H1 (cell line): ENCODE measurements at regions not wholly inside any gene's neighbourhood (a gene's known extent, or its start where the extent isn't known, plus 50 kb on each side); places are given as distances from the start of the nearest gene placed in this dataset.

Source experiments
- CTCF ChIA-PET: fragments of 300-600 bp; sonication (Branson Sonifier 250); formaldehyde crosslinking; loops from one replicate; lab custom pipeline; 2021; ENCODE audit not compliant: partially characterized antibody; lab: Charles Lee
- POLR2A ChIA-PET: fragments of 300-600 bp; sonication (Branson Sonifier 250); formaldehyde crosslinking; loops from one replicate; lab custom pipeline; 2021; ENCODE audit warnings: inconsistent platforms; ENCODE audit not compliant: partially characterized antibody; lab: Charles Lee
- DNase-seq, 2 experiments: peaks; one replicate each; pipeline versions ENCODE4 v3.0.0 to v3.0.0-alpha.2; 2010 to 2022; ENCODE audit warnings: low spot score in 2 of 2, low read depth in 1 of 2, mixed read lengths in 1 of 2
- FAIRE-seq: peaks from 2 replicates; lab custom pipeline; 2011; peaks lifted over from hg19 to GRCh38; lab: Jason Lieb, UNC
- H2AFZ ChIP-seq: 2 replicates; pipeline ENCODE4 v1.8.1; 2012; ENCODE audit warnings: low read length, inconsistent platforms
- H2AK5ac ChIP-seq: 2 replicates; pipeline ENCODE4 v1.6.1; 2013; ENCODE audit warnings: low read depth, low read length
- H2BK120ac ChIP-seq: replicated peaks from 2 replicates; pipeline ENCODE3; 2013; ENCODE audit warnings: low read depth, low read length, inconsistent platforms
- H2BK12ac ChIP-seq: 2 replicates; pipeline ENCODE4 v1.6.1; 2013; ENCODE audit warnings: low read depth, low read length
- H2BK15ac ChIP-seq: 2 replicates; pipeline ENCODE4 v1.6.1; 2013; ENCODE audit warnings: low read length
- H2BK20ac ChIP-seq: 2 replicates; pipeline ENCODE4 v1.6.1; 2013; ENCODE audit warnings: low read length
- H2BK5ac ChIP-seq: 2 replicates; pipeline ENCODE4 v1.6.1; 2013; ENCODE audit warnings: low read depth, low read length
- H3K14ac ChIP-seq: 2 replicates; pipeline ENCODE4 v1.6.1; 2013; ENCODE audit warnings: inconsistent platforms; ENCODE audit not compliant: insufficient read length
- H3K18ac ChIP-seq: 2 replicates; pipeline ENCODE4 v1.6.1; 2013; ENCODE audit warnings: low read length; ENCODE audit errors: extremely low read depth
- H3K23ac ChIP-seq: 2 replicates; pipeline ENCODE4 v1.6.1; 2013; ENCODE audit warnings: inconsistent platforms; ENCODE audit not compliant: insufficient read length
- H3K23me2 ChIP-seq: 2 replicates; pipeline ENCODE4 v1.6.1; 2013; ENCODE audit warnings: low read depth, low read length
- H3K27ac ChIP-seq: 2 replicates; pipeline ENCODE4 v1.6.1; 2011; ENCODE audit warnings: low read depth, low read length, inconsistent platforms
- H3K27me3 ChIP-seq, 4 experiments: replicated peaks in 1 of 4; 1 replicate in 1 of 4; 2 replicates in 3 of 4; pipeline versions ENCODE4 v1.6.1 to v1.8.1; 2011 to 2013; ENCODE audit warnings: low read length in 3 of 4, mild to moderate bottlenecking in 3 of 4, inconsistent platforms in 2 of 4, mixed read lengths in 2 of 4, moderate library complexity in 1 of 4; ENCODE audit not compliant: control insufficient read depth in 3 of 4, insufficient read depth in 3 of 4; ENCODE audit errors: extremely low read depth in 1 of 4
- H3K36me3 ChIP-seq, 4 experiments: 2 replicates each; pipeline versions ENCODE4 v1.6.1 to v1.8.1; 2011 to 2013; ENCODE audit warnings: mild to moderate bottlenecking in 4 of 4, low read length in 3 of 4, moderate library complexity in 2 of 4, control low read depth in 1 of 4, inconsistent platforms in 1 of 4; ENCODE audit not compliant: insufficient read depth in 4 of 4, control insufficient read depth in 2 of 4
- H3K4ac ChIP-seq: replicated peaks from 2 replicates; pipeline ENCODE3; 2013; ENCODE audit warnings: low read length, low read depth, mixed read lengths, inconsistent platforms; ENCODE audit not compliant: insufficient read length
- H3K4me1 ChIP-seq, 4 experiments: replicated peaks in 1 of 4; 1 replicate in 1 of 4; 2 replicates in 3 of 4; pipeline versions ENCODE4 v1.6.1 to v1.8.1; 2011 to 2013; ENCODE audit warnings: low read length in 3 of 4, inconsistent platforms in 2 of 4, mixed read lengths in 1 of 4; ENCODE audit not compliant: insufficient read depth in 4 of 4, control insufficient read depth in 3 of 4
- H3K4me2 ChIP-seq, 2 experiments: 2 replicates each; pipeline versions ENCODE4 v1.6.1 to v1.8.1; 2011 to 2013; ENCODE audit warnings: low read depth in 2 of 2, low read length in 2 of 2, control low read depth in 1 of 2, inconsistent platforms in 1 of 2, mild to moderate bottlenecking in 1 of 2; ENCODE audit not compliant: insufficient read depth in 1 of 2
- H3K4me3 ChIP-seq, 4 experiments: fragments of 200-600, 300-600 bp in 1 of 4; sonication (generic), shearing (Covaris generic), sonication (Bioruptor Twin) in 1 of 4; 2 replicates each; pipeline versions ENCODE4 v1.5.1 to v1.8.1; 2011 to 2016; ENCODE audit warnings: low read length in 4 of 4, low read depth in 3 of 4, control low read depth in 2 of 4, inconsistent platforms in 2 of 4, mild to moderate bottlenecking in 2 of 4, mixed read lengths in 1 of 4, moderate library complexity in 1 of 4; ENCODE audit not compliant: insufficient read depth in 2 of 4; ENCODE audit errors: extremely low read depth in 1 of 4
- H3K56ac ChIP-seq: replicated peaks from 2 replicates; pipeline ENCODE3; 2013; ENCODE audit warnings: low read depth, mild to moderate bottlenecking, mixed read lengths, low read length, inconsistent platforms; ENCODE audit not compliant: insufficient read length
- H3K79me1 ChIP-seq: 2 replicates; pipeline ENCODE4 v1.6.1; 2013; ENCODE audit warnings: low read depth, low read length, control low read depth
- H3K79me2 ChIP-seq, 2 experiments: 2 replicates each; pipeline versions ENCODE4 v1.6.1 to v1.8.1; 2012 to 2013; ENCODE audit warnings: low read length in 2 of 2, mild to moderate bottlenecking in 2 of 2, inconsistent platforms in 1 of 2; ENCODE audit not compliant: insufficient read depth in 2 of 2, control insufficient read depth in 1 of 2
- H3K9ac ChIP-seq, 4 experiments: replicated peaks in 1 of 4; 1 replicate in 1 of 4; 2 replicates in 3 of 4; pipeline versions ENCODE4 v1.6.1 to v1.8.1; 2011 to 2013; ENCODE audit warnings: low read depth in 3 of 4, low read length in 3 of 4, control low read depth in 2 of 4, mild to moderate bottlenecking in 2 of 4, moderate library complexity in 2 of 4, inconsistent platforms in 1 of 4; ENCODE audit errors: extremely low read depth in 1 of 4
- H3K9me3 ChIP-seq, 2 experiments: 2 replicates each; pipeline versions ENCODE4 v1.6.1 to v1.8.1; 2012 to 2013; ENCODE audit warnings: mild to moderate bottlenecking in 2 of 2, moderate library complexity in 2 of 2, control low read depth in 1 of 2, inconsistent platforms in 1 of 2, low read depth in 1 of 2, low read length in 1 of 2, mixed read lengths in 1 of 2; ENCODE audit not compliant: insufficient read depth in 2 of 2
- H4K20me1 ChIP-seq, 2 experiments: replicated peaks in 1 of 2; 2 replicates each; pipeline versions ENCODE3 to v1.8.1; 2011 to 2013; ENCODE audit warnings: inconsistent platforms in 2 of 2, low read length in 2 of 2, mild to moderate bottlenecking in 1 of 2; ENCODE audit not compliant: insufficient read depth in 2 of 2, control insufficient read depth in 1 of 2
- H4K5ac ChIP-seq: 2 replicates; pipeline ENCODE4 v1.6.1; 2013; ENCODE audit warnings: low read length, low read depth, mixed read lengths, inconsistent platforms; ENCODE audit not compliant: insufficient read length
- H4K8ac ChIP-seq: 2 replicates; pipeline ENCODE4 v1.8.0; 2013; ENCODE audit warnings: mild to moderate bottlenecking, moderate library complexity, low read length, inconsistent platforms; ENCODE audit not compliant: insufficient read depth; ENCODE audit errors: extremely low read depth
- H4K91ac ChIP-seq: replicated peaks from 2 replicates; pipeline ENCODE3; 2013; ENCODE audit warnings: low read length, mixed read lengths, inconsistent platforms; ENCODE audit not compliant: insufficient read length
- ASH2L ChIP-seq: fragments of 200-600, 300-600 bp; sonication (generic); IDR thresholded peaks from one replicate; pipeline ENCODE4 v1.7.1; 2017; ENCODE audit warnings: low read length
- BRCA1 ChIP-seq: IDR thresholded peaks from 2 replicates; pipeline ENCODE4 v1.6.1; 2012; ENCODE audit warnings: low read depth, low read length, improper control_type of control experiment
- CBX8 ChIP-seq: fragments of 300-800, 300-1000 bp; sonication (generic); IDR thresholded peaks from 2 replicates; pipeline ENCODE4 v1.7.1; 2016; ENCODE audit warnings: low read depth, low read length, borderline replicate concordance
- CHD2 ChIP-seq: IDR thresholded peaks from 2 replicates; pipeline ENCODE4 v1.6.1; 2012; ENCODE audit warnings: low read length, improper control_type of control experiment
- HDAC2 ChIP-seq, 2 experiments: fragments of 300-600 bp in 1 of 2; sonication (generic) in 1 of 2; IDR thresholded peaks; 2 replicates each; pipeline ENCODE4 v1.6.1; 2011 to 2012; ENCODE audit warnings: low read depth in 2 of 2, low read length in 2 of 2, mild to moderate bottlenecking in 2 of 2, moderate library complexity in 2 of 2, borderline replicate concordance in 1 of 2, inconsistent platforms in 1 of 2
- MAFK ChIP-seq: IDR thresholded peaks from 2 replicates; pipeline ENCODE4 v1.6.1; 2012; ENCODE audit warnings: low read depth, mild to moderate bottlenecking, improper control_type of control experiment, low read length
- POU5F1 ChIP-seq: IDR thresholded peaks from 2 replicates; pipeline ENCODE4 v1.6.1; 2011; ENCODE audit warnings: low read depth, mild to moderate bottlenecking, low read length, moderate library complexity
- RBBP5 ChIP-seq: IDR thresholded peaks from 2 replicates; pipeline ENCODE4 v1.7.1; 2012; ENCODE audit warnings: low read depth, mild to moderate bottlenecking, inconsistent platforms, low read length, moderate library complexity, borderline replicate concordance
- TAF7 ChIP-seq: optimal IDR thresholded peaks from 2 replicates; pipeline ENCODE3; 2011; ENCODE audit warnings: low read depth, mild to moderate bottlenecking, inconsistent platforms, low read length, moderate library complexity, borderline replicate concordance
- YY1 ChIP-seq: IDR thresholded peaks from 2 replicates; pipeline ENCODE4 v1.6.1; 2011; ENCODE audit warnings: low read depth, mild to moderate bottlenecking, low read length

GRCh38 chr16:52372313-52372712 lies 174.6 kb downstream of the TOX3 start:
- TF ChIP-seq YY1 = no peak
- TF ChIP-seq MAFK = no peak
- no peak for TF ChIP-seq HDAC2 (IDR thresholded peaks at IDR 0.05; ENCODE audit: borderline replicate concordance in 1 of 2, low read depth in 2 of 2, low read length in 2 of 2)
- no peak for TF ChIP-seq POU5F1
- no peak for TF ChIP-seq RBBP5
- no peak for TF ChIP-seq BRCA1
- no peak for TF ChIP-seq CBX8
- no peak for TF ChIP-seq TAF7
- no peak for TF ChIP-seq ASH2L
- no peak for TF ChIP-seq CHD2
- 0 out of 2 replicates have a peak overlapping the region, but pooled peaks have one; percentile 14 for H2AFZ ChIP-seq

More at GRCh38 chr16:52372313-52372712, 174.6 kb downstream of the TOX3 start:
- H2BK20ac ChIP-seq = no peak overlapping the region
- H3K18ac ChIP-seq = no peak overlapping the region
- H2BK15ac ChIP-seq = no peak overlapping the region
- H3K4ac ChIP-seq = no peak overlapping the region
- no peak overlapping the region for H3K9ac ChIP-seq
- ChIA-PET POLR2A (no interaction called here), CTCF (interaction anchor here (0.8 kb wide), 1 partner anchor 12 kb away, joined by 3 read pairs; no protein-coding TSS in a partner anchor)
- no peak for FAIRE-seq
- H3K27ac ChIP-seq = no peak overlapping the region
- H3K4me2 ChIP-seq = no peak overlapping the region
- H3K79me2 ChIP-seq = no peaks in the 10 kb centered on the region
- no peak overlapping the region for H2AK5ac ChIP-seq
- no peak overlapping the region for H3K4me3 ChIP-seq
- H2BK12ac ChIP-seq = no peak overlapping the region
- H3K79me1 ChIP-seq = no peaks in the 10 kb centered on the region
- H4K5ac ChIP-seq = no peak overlapping the region
- H3K4me1 ChIP-seq = no peaks in the 10 kb centered on the region
- no peak overlapping the region for H4K8ac ChIP-seq
- DNase-seq = no peak
- no peaks in the 10 kb centered on the region for H3K27me3 ChIP-seq
- no peak overlapping the region for H2BK120ac ChIP-seq
- H3K14ac ChIP-seq = no peak overlapping the region
- H3K36me3 ChIP-seq = no peaks in the 10 kb centered on the region
- no peak overlapping the region for H2BK5ac ChIP-seq
- no peak overlapping the region for H4K91ac ChIP-seq
- no peak overlapping the region for H3K23ac ChIP-seq
- H3K23me2 ChIP-seq = no peaks in the 10 kb centered on the region
- no peaks in the 10 kb centered on the region for H4K20me1 ChIP-seq
- no peak overlapping the region for H3K56ac ChIP-seq
- H3K9me3 ChIP-seq = peaks cover 0 to 2% of the 10 kb centered on the region in 2 experiments; a peak in 1 of 4 replicates
